8988T (cell line): ENCODE measurements at regions not wholly inside any gene's neighbourhood (a gene's known extent, or its start where the extent isn't known, plus 50 kb on each side); places are given as distances from the start of the nearest gene placed in this dataset.
"Not testable (repeated sequence)": the region's sequence is repeated elsewhere in the genome, so short reads cannot be mapped to it uniquely, and the experiment has no call there.

Experiments used
- DNase-seq: peaks from one replicate; pipeline ENCODE4 v3.0.0; 2011

GRCh38 chr17:64800987-64801386 lies 118.3 kb downstream of the LRRC37A3 start:
- DNase-seq = not testable (repeated sequence)

- DNase-seq = not testable (repeated sequence)
Measured at GRCh38 chr17:64800361-64800895, 118.8 kb downstream of the LRRC37A3 start.

- not testable (repeated sequence) for DNase-seq
Measured at GRCh38 chr17:64799543-64800188, 119.6 kb downstream of the LRRC37A3 start.

- not testable (repeated sequence) for DNase-seq
Measured at GRCh38 chr17:64798961-64799360, 120.3 kb downstream of the LRRC37A3 start.

- not testable (repeated sequence) for DNase-seq
Measured at GRCh38 chr17:64798489-64798790, 120.8 kb downstream of the LRRC37A3 start.

- DNase-seq = not testable (repeated sequence)
Measured at GRCh38 chr17:64797746-64798488, 121.4 kb downstream of the LRRC37A3 start.

- not testable (repeated sequence) for DNase-seq
Measured at GRCh38 chr17:64795342-64795741, 123.9 kb downstream of the LRRC37A3 start.

GRCh38 chr17:64794548-64795274 lies 124.6 kb downstream of the LRRC37A3 start:
- not testable (repeated sequence) for DNase-seq

GRCh38 chr17:64794113-64794512 lies 125.2 kb downstream of the LRRC37A3 start:
- DNase-seq = not testable (repeated sequence)

- DNase-seq = not testable (repeated sequence)
Measured at GRCh38 chr17:64792793-64793575, 126.3 kb downstream of the LRRC37A3 start.

GRCh38 chr17:64792276-64792675 lies 127.0 kb downstream of the LRRC37A3 start:
- not testable (repeated sequence) for DNase-seq

GRCh38 chr17:64791691-64792090 lies 127.6 kb downstream of the LRRC37A3 start:
- DNase-seq = not testable (repeated sequence)

- DNase-seq = not testable (repeated sequence)
Measured at GRCh38 chr17:64791226-64791625, 128.1 kb downstream of the LRRC37A3 start.

- DNase-seq = not testable (repeated sequence)
Measured at GRCh38 chr17:64790690-64791089, 128.6 kb upstream of the SMURF2 start.

- not testable (repeated sequence) for DNase-seq
Measured at GRCh38 chr17:64790193-64790592, 128.1 kb upstream of the SMURF2 start.

- not testable (repeated sequence) for DNase-seq
Measured at GRCh38 chr17:64789061-64789445, 126.9 kb upstream of the SMURF2 start.

- no peak for DNase-seq
Measured at GRCh38 chr17:64788286-64789060, 126.4 kb upstream of the SMURF2 start.

GRCh38 chr17:64787921-64788271 lies 125.8 kb upstream of the SMURF2 start:
- no peak for DNase-seq

- DNase-seq = no peak
Measured at GRCh38 chr17:64787255-64787920, 125.3 kb upstream of the SMURF2 start.

GRCh38 chr17:64786337-64786736 lies 124.2 kb upstream of the SMURF2 start:
- no peak for DNase-seq

GRCh38 chr17:64785011-64785421 lies 122.9 kb upstream of the SMURF2 start:
- DNase-seq = no peak
